ENCODE measurements at regions not wholly inside any gene's neighbourhood (a gene's known extent, or its start where the extent isn't known, plus 50 kb on each side); places are given as distances from the start of the nearest gene placed in this dataset.

DNA sequence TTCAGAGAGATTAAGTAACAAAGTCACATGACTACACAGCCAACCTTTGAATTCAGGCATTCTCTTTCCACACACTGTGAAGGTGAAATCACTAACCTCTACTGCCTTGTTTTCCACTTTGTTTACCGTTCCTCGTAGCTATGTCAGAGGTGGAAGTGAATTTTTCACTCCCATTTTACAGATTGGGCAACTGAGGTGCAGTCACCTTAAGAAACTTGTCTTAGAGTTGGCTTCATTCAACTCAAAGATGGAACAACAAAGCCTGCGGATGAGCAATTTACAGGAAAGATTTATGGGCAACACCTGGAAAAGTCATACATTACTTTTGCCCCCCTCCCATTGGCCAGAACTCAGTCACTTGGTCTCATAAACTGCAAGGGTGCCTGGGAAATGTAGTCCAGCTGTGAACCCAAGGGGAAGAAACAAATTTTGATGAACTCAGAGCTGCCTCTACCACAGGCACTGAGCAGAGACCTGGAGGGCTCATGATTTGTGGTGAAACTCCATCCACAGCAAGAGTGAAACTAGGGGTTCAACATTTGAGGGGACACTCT lies 784.6 kb upstream of the EEF2KMT start:
- DNase-seq (ENCODE audit: low read depth, low spot score), result no peak
- H3K27ac Mint-ChIP-seq (ENCODE audit: unreplicated experiment), result no peak overlapping the region
- H3K4me1 Mint-ChIP-seq, result no peaks in the 10 kb centered on the region
- no peaks in the 10 kb centered on the region for H3K9me3 Mint-ChIP-seq
- no peaks in the 10 kb centered on the region for H3K36me3 Mint-ChIP-seq (ENCODE audit: low read depth)
- no peak overlapping the region for H3K4me3 Mint-ChIP-seq
- TF ChIP-seq, protein P1, sequence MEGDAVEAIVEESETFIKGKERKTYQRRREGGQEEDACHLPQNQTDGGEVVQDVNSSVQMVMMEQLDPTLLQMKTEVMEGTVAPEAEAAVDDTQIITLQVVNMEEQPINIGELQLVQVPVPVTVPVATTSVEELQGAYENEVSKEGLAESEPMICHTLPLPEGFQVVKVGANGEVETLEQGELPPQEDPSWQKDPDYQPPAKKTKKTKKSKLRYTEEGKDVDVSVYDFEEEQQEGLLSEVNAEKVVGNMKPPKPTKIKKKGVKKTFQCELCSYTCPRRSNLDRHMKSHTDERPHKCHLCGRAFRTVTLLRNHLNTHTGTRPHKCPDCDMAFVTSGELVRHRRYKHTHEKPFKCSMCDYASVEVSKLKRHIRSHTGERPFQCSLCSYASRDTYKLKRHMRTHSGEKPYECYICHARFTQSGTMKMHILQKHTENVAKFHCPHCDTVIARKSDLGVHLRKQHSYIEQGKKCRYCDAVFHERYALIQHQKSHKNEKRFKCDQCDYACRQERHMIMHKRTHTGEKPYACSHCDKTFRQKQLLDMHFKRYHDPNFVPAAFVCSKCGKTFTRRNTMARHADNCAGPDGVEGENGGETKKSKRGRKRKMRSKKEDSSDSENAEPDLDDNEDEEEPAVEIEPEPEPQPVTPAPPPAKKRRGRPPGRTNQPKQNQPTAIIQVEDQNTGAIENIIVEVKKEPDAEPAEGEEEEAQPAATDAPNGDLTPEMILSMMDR (conservative IDR thresholded peaks at IDR 0.05), result no peak
- peaks cover 16% of the 10 kb centered on the region for H3K27me3 Mint-ChIP-seq (ENCODE audit: low read depth)

DNA sequence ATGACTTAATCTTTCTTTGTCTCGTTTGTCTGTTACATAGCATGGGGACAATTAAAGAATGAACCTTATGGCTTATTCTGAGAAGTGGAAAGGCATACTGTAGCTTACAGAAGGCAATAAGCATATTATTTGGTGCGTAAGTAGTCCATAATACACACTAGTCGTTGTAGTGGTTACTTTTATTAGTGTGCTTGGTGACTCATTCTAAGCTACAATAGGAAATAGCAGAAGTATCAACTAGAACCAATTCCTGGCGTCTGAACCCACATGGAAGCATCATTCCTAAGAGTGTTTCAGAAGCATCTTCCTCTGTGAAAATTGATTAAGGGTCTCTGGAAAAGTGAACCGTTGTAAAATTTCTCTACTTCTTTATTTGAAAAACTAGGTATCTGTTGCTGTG lies 777.8 kb upstream of the EEF2KMT start:
- no peak overlapping the region for H3K27ac Mint-ChIP-seq (ENCODE audit: unreplicated experiment)

DNA sequence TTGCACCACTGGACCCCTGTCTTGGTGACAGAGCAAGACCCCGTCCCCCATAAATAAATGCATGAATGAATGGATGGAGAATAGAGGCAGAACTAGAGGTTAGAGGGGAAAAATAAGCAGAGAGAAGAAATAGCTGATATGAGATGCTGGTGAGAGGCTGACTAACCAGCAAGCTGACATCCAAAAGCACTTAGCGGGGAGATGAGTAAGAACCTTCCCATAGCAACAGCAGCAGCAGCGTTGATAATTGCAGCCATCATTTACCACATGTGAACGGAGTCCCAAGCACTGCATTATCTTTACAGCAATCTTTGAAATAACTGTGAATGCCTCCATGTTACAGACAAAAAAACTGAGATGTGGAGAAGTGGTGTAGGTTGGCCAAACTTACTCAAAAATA lies 777.3 kb upstream of the EEF2KMT start:
- no peak overlapping the region for H3K27ac Mint-ChIP-seq (ENCODE audit: unreplicated experiment)
- H3K27me3 Mint-ChIP-seq (ENCODE audit: low read depth), result peaks cover 19% of the 10 kb centered on the region
- no peaks in the 10 kb centered on the region for H3K36me3 Mint-ChIP-seq (ENCODE audit: low read depth)
- no peak for DNase-seq (ENCODE audit: low read depth, low spot score)
- peaks cover 3% of the 10 kb centered on the region for H3K4me1 Mint-ChIP-seq
- no peak overlapping the region for H3K4me3 Mint-ChIP-seq
- TF ChIP-seq, protein P1 (conservative IDR thresholded peaks at IDR 0.05), result no peak
- no peaks in the 10 kb centered on the region for H3K9me3 Mint-ChIP-seq

More for the DNA sequence above, 777.8 kb upstream of the EEF2KMT start:
- peaks cover 3% of the 10 kb centered on the region for H3K4me1 Mint-ChIP-seq
- no peaks in the 10 kb centered on the region for H3K9me3 Mint-ChIP-seq
- H3K36me3 Mint-ChIP-seq (ENCODE audit: low read depth), result no peaks in the 10 kb centered on the region
- TF ChIP-seq, protein P1 (conservative IDR thresholded peaks at IDR 0.05), result no peak
- no peak overlapping the region for H3K4me3 Mint-ChIP-seq
- DNase-seq (ENCODE audit: low read depth, low spot score), result no peak
- H3K27me3 Mint-ChIP-seq (ENCODE audit: low read depth), result peaks cover 15% of the 10 kb centered on the region

DNA sequence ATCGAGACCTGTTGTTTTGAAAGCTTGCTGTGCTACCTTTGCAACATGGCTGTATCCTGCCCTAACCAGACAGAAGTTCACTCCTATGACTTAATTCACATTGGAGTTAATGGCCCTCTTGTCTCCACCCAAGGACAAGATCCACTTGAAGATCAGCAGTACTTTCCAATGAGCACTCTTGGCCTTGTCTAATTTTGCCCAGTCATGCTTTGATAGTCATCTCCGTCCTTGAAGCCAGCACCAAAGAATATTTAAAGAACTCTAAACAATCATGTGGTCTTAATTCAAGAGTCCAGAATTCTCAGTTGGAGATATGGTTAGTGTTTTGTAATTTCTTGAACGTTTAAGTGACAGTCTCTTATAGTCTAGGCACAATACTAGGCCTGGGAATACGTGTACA lies 775.6 kb upstream of the EEF2KMT start:
- H3K27me3 Mint-ChIP-seq (ENCODE audit: low read depth), result peaks cover 16% of the 10 kb centered on the region
- DNase-seq (ENCODE audit: low read depth, low spot score), result no peak
- TF ChIP-seq, protein P1 (conservative IDR thresholded peaks at IDR 0.05), result no peak
- no peak overlapping the region for H3K4me3 Mint-ChIP-seq
- H3K9me3 Mint-ChIP-seq, result no peaks in the 10 kb centered on the region
- no peak overlapping the region for H3K27ac Mint-ChIP-seq (ENCODE audit: unreplicated experiment)
- no peaks in the 10 kb centered on the region for H3K36me3 Mint-ChIP-seq (ENCODE audit: low read depth)
- peaks cover 3% of the 10 kb centered on the region for H3K4me1 Mint-ChIP-seq

DNA sequence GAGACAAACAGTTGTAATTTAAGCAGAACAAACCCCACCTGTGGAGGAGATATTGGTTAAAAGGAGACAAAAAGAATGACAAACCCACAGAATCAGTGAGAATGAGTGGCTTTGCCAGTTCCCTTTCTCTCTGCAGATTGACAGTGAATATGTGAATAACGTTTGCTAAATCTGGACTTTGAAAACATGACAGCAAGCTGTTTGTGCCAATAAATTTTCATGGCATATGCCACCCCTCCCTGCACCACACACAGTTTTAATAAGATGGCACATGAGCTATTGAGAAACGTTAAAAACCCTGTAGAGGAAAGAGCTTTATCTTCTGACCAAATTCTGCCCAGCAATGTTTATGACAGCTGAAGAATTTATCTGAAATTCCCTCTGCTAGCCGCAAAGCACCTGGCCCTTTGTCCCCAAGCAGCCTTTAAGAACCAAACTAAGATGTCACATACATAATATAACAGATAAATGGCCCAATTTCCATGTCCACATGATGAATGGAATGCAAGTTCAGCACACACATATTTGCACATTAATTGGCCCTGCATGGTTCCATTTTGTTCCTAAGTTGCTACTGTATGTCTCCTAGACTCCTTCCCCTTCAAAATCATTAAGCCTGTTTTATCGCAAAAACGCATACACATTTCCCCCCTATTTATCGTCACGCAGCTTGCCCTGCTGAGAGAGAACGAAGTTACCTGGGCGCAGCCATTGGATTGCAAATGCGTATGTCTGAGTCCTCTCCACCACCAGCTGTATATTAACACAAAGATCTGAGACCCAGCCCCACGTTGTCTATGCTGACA lies 773.5 kb upstream of the EEF2KMT start:
- no peak overlapping the region for H3K4me3 Mint-ChIP-seq
- H3K36me3 Mint-ChIP-seq (ENCODE audit: low read depth), result no peaks in the 10 kb centered on the region
- H3K27me3 Mint-ChIP-seq (ENCODE audit: low read depth), result peaks cover 16% of the 10 kb centered on the region
- TF ChIP-seq, protein P1 (conservative IDR thresholded peaks at IDR 0.05), result no peak
- no peak for DNase-seq (ENCODE audit: low read depth, low spot score)
- H3K4me1 Mint-ChIP-seq, result peaks cover 3% of the 10 kb centered on the region
- no peaks in the 10 kb centered on the region for H3K9me3 Mint-ChIP-seq
- no peak overlapping the region for H3K27ac Mint-ChIP-seq (ENCODE audit: unreplicated experiment)
